NCI-H510A (cell line): ENCODE measurements at regions not wholly inside any gene's neighbourhood (a gene's known extent, or its start where the extent isn't known, plus 50 kb on each side); places are given as distances from the start of the nearest gene placed in this dataset.
"Not testable (repeated sequence)": the region's sequence is repeated elsewhere in the genome, so short reads cannot be mapped to it uniquely, and the experiment has no call there.

Experiments
- DNase-seq: peaks from one replicate; lab custom pipeline; 2025; lab: John Stamatoyannopoulos, UW

GRCh38 chr16:88301431-88301830 is 81.3 kb upstream of the ZNF469 start:
- no peak for DNase-seq

- no peak for DNase-seq
Measured at GRCh38 chr16:88301886-88302285, 80.9 kb upstream of the ZNF469 start.

GRCh38 chr16:88302666-88303065 is 80.1 kb upstream of the ZNF469 start:
- no peak for DNase-seq

GRCh38 chr16:88303405-88303804 is 79.4 kb upstream of the ZNF469 start:
- no peak for DNase-seq

- no peak for DNase-seq
Measured at GRCh38 chr16:88303890-88304819, 78.6 kb upstream of the ZNF469 start.

GRCh38 chr16:88305176-88305575 is 77.6 kb upstream of the ZNF469 start:
- DNase-seq: no peak

- DNase-seq: no peak
Measured at GRCh38 chr16:88306411-88306810, 76.3 kb upstream of the ZNF469 start.

- no peak for DNase-seq
Measured at GRCh38 chr16:88306860-88307545, 75.8 kb upstream of the ZNF469 start.

GRCh38 chr16:88308441-88309173 is 74.2 kb upstream of the ZNF469 start:
- DNase-seq: no peak

GRCh38 chr16:88309174-88309907 is 73.4 kb upstream of the ZNF469 start:
- DNase-seq: no peak

- DNase-seq: no peak
Measured at GRCh38 chr16:88309908-88310265, 72.9 kb upstream of the ZNF469 start.

- DNase-seq: no peak
Measured at GRCh38 chr16:88310796-88311605, 71.8 kb upstream of the ZNF469 start.

- not testable (repeated sequence) for DNase-seq
Measured at GRCh38 chr16:88311860-88312259, 70.9 kb upstream of the ZNF469 start.

- no peak for DNase-seq
Measured at GRCh38 chr16:88312732-88313131, 70.0 kb upstream of the ZNF469 start.

- no peak for DNase-seq
Measured at GRCh38 chr16:88314991-88315542, 67.7 kb upstream of the ZNF469 start.

- no peak for DNase-seq
Measured at GRCh38 chr16:88315543-88316105, 67.1 kb upstream of the ZNF469 start.

- DNase-seq: no peak
Measured at GRCh38 chr16:88316151-88316550, 66.6 kb upstream of the ZNF469 start.

- DNase-seq: no peak
Measured at GRCh38 chr16:88316941-88317612, 65.7 kb upstream of the ZNF469 start.

- no peak for DNase-seq
Measured at GRCh38 chr16:88317613-88317965, 65.2 kb upstream of the ZNF469 start.

- DNase-seq: no peak
Measured at GRCh38 chr16:88318051-88318450, 64.7 kb upstream of the ZNF469 start.
